ENCODE measurements at regions not wholly inside any gene's neighbourhood (a gene's known extent, or its start where the extent isn't known, plus 50 kb on each side); places are given as distances from the start of the nearest gene placed in this dataset.

DNA sequence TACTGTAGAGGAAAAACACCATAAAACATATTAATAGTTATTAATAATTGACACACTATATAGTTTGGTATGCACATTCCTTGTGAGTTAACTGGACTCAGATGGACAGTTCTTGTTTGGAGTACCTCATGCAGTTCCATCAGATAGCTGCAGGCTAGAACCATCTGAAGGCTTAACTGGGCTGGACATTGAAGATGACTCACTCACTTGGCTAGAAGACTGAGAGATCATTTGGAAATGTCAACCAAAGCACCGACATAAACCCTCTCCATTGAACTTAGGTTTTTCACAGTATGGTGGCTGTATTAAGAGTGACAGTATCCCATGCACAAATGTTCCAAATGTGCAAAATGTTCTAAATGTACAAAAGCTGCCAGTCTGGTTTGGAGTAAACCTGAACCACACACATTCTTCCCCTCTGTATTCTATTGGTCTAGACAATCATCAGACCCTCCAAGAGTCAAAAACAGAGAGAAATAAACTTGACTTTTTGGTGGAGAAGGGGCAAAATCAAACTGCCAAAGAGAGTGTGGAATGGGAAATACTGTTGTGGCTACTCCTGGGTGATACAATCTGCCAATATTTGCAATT, 708.4 kb downstream of the KCNT2 start:
- no peaks in the 10 kb centered on the region for H3K79me2 ChIP-seq (ENCODE audit: insufficient read depth, low read length)
- RAD21 ChIA-PET (ENCODE audit: low non-redundant PET in 1 of 2, low total read pairs in 2 of 2, uncharacterized antibody in 2 of 2, unreplicated experiment in 2 of 2), result no interaction called here
- no peak overlapping the region for H3K9ac ChIP-seq (ENCODE audit: low read length)
- TF ChIP-seq SP1 (IDR thresholded peaks at IDR 0.05; ENCODE audit: low read depth) (no peak), SRF (IDR thresholded peaks at IDR 0.05; ENCODE audit: low read depth) (no peak), EZH2phosphoT487 (IDR thresholded peaks at IDR 0.05; ENCODE audit: borderline replicate concordance) (no peak), TCF7L2 (IDR thresholded peaks at IDR 0.05; ENCODE audit: borderline replicate concordance, extremely low read depth, insufficient read depth, insufficient read length) (no peak), RAD21 (IDR thresholded peaks at IDR 0.05; ENCODE audit: low read depth) (no peak), ZFX (IDR thresholded peaks at IDR 0.05) (no peak), POLR2A (IDR thresholded peaks at IDR 0.05; ENCODE audit: borderline replicate concordance, extremely low read depth, insufficient read depth, insufficient read length) (no peak), CEBPB (IDR thresholded peaks at IDR 0.05; ENCODE audit: low read depth) (no peak), FOSL1 (IDR thresholded peaks at IDR 0.05; ENCODE audit: low read depth) (no peak), CBX3 (IDR thresholded peaks at IDR 0.05; ENCODE audit: low read depth) (no peak), POLR2AphosphoS5 (IDR thresholded peaks at IDR 0.05; ENCODE audit: low read depth, low read length) (no peak), JUND (IDR thresholded peaks at IDR 0.05) (no peak), YY1 (IDR thresholded peaks at IDR 0.05; ENCODE audit: extremely low read depth, insufficient replicate concordance, low read depth, low read length) (no peak), ZNF274 (IDR thresholded peaks at IDR 0.05; ENCODE audit: low read depth, low read length) (no peak), EZH2 (IDR thresholded peaks at IDR 0.05) (no peak)
- TF ChIP-seq, protein P1, sequence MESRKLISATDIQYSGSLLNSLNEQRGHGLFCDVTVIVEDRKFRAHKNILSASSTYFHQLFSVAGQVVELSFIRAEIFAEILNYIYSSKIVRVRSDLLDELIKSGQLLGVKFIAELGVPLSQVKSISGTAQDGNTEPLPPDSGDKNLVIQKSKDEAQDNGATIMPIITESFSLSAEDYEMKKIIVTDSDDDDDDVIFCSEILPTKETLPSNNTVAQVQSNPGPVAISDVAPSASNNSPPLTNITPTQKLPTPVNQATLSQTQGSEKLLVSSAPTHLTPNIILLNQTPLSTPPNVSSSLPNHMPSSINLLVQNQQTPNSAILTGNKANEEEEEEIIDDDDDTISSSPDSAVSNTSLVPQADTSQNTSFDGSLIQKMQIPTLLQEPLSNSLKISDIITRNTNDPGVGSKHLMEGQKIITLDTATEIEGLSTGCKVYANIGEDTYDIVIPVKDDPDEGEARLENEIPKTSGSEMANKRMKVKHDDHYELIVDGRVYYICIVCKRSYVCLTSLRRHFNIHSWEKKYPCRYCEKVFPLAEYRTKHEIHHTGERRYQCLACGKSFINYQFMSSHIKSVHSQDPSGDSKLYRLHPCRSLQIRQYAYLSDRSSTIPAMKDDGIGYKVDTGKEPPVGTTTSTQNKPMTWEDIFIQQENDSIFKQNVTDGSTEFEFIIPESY (IDR thresholded peaks at IDR 0.05; ENCODE audit: extremely low read depth, insufficient replicate concordance, low read length), result no peak
- TF ChIP-seq, protein P2, sequence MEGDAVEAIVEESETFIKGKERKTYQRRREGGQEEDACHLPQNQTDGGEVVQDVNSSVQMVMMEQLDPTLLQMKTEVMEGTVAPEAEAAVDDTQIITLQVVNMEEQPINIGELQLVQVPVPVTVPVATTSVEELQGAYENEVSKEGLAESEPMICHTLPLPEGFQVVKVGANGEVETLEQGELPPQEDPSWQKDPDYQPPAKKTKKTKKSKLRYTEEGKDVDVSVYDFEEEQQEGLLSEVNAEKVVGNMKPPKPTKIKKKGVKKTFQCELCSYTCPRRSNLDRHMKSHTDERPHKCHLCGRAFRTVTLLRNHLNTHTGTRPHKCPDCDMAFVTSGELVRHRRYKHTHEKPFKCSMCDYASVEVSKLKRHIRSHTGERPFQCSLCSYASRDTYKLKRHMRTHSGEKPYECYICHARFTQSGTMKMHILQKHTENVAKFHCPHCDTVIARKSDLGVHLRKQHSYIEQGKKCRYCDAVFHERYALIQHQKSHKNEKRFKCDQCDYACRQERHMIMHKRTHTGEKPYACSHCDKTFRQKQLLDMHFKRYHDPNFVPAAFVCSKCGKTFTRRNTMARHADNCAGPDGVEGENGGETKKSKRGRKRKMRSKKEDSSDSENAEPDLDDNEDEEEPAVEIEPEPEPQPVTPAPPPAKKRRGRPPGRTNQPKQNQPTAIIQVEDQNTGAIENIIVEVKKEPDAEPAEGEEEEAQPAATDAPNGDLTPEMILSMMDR (IDR thresholded peaks at IDR 0.05 in 2 of 3, conservative IDR thresholded peaks at IDR 0.05 in 1 of 3; ENCODE audit: borderline replicate concordance in 1 of 3, insufficient read depth in 1 of 3, low read depth in 2 of 3, low read length in 2 of 3), result no peak
- TF ChIP-seq, protein P3, sequence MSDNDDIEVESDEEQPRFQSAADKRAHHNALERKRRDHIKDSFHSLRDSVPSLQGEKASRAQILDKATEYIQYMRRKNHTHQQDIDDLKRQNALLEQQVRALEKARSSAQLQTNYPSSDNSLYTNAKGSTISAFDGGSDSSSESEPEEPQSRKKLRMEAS (IDR thresholded peaks at IDR 0.05), result no peak
- TF ChIP-seq, protein P4, sequence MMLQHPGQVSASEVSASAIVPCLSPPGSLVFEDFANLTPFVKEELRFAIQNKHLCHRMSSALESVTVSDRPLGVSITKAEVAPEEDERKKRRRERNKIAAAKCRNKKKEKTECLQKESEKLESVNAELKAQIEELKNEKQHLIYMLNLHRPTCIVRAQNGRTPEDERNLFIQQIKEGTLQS (IDR thresholded peaks at IDR 0.05), result no peak
- TF ChIP-seq, protein P5, sequence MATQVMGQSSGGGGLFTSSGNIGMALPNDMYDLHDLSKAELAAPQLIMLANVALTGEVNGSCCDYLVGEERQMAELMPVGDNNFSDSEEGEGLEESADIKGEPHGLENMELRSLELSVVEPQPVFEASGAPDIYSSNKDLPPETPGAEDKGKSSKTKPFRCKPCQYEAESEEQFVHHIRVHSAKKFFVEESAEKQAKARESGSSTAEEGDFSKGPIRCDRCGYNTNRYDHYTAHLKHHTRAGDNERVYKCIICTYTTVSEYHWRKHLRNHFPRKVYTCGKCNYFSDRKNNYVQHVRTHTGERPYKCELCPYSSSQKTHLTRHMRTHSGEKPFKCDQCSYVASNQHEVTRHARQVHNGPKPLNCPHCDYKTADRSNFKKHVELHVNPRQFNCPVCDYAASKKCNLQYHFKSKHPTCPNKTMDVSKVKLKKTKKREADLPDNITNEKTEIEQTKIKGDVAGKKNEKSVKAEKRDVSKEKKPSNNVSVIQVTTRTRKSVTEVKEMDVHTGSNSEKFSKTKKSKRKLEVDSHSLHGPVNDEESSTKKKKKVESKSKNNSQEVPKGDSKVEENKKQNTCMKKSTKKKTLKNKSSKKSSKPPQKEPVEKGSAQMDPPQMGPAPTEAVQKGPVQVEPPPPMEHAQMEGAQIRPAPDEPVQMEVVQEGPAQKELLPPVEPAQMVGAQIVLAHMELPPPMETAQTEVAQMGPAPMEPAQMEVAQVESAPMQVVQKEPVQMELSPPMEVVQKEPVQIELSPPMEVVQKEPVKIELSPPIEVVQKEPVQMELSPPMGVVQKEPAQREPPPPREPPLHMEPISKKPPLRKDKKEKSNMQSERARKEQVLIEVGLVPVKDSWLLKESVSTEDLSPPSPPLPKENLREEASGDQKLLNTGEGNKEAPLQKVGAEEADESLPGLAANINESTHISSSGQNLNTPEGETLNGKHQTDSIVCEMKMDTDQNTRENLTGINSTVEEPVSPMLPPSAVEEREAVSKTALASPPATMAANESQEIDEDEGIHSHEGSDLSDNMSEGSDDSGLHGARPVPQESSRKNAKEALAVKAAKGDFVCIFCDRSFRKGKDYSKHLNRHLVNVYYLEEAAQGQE (IDR thresholded peaks at IDR 0.05; ENCODE audit: low read depth), result no peak
- CTCF ChIA-PET, result no interaction called here
- H4K20me1 ChIP-seq (ENCODE audit: insufficient read depth), result no peaks in the 10 kb centered on the region
- no peak for DNase-seq (ENCODE audit: low read depth, low spot score)
- no peaks in the 10 kb centered on the region for H3K4me1 ChIP-seq (ENCODE audit: control insufficient read depth in 1 of 2, insufficient read depth in 2 of 2, low read length in 2 of 2)
- BruUV-seq (replicated peaks), result no TSS peak
- POLR2A ChIA-PET, result no interaction called here
- no peaks in the 10 kb centered on the region for H3K9me2 ChIP-seq (ENCODE audit: insufficient read depth)
- no peaks in the 10 kb centered on the region for H3K36me3 ChIP-seq (ENCODE audit: control insufficient read depth in 1 of 2, insufficient read depth in 2 of 2, low read length in 2 of 2)
- no peak overlapping the region for H3K27ac ChIP-seq (ENCODE audit: low read depth, low read length)
- 0 out of 2 replicates have a peak, but pooled peaks have one; percentile 52 for ATAC-seq
- H3K27me3 ChIP-seq (ENCODE audit: insufficient read depth, low read length), result no peaks in the 10 kb centered on the region
- no peak overlapping the region for H3K4me2 ChIP-seq (ENCODE audit: low read length)
- no peak overlapping the region for H3K4me3 ChIP-seq (replicated peaks in 1 of 2; ENCODE audit: low read depth in 1 of 2, low read length in 2 of 2)
- no peaks in the 10 kb centered on the region for H3K9me3 ChIP-seq (ENCODE audit: control insufficient read depth in 1 of 2, insufficient read depth in 1 of 2, low read depth in 1 of 2, low read length in 2 of 2)
- no peak overlapping the region for H2AFZ ChIP-seq (ENCODE audit: low read depth, low read length, poor library complexity, severe bottlenecking)
- intact Hi-C loops (cut with micrococcal nuclease), result no loop called here

All from HCT116 (cell line).